Thyroid gland (tissue), 4 donors: ENCODE measurements at regions not wholly inside any gene's neighbourhood (a gene's known extent, or its start where the extent isn't known, plus 50 kb on each side); places are given as distances from the start of the nearest gene placed in this dataset.

ENCODE experiments used
- DNase-seq, 2 donors: peaks; one replicate each; pipeline ENCODE4 v3.0.0-alpha.2; 2019
- H3K27ac ChIP-seq, 3 donors: fragments of 200-600 bp; sonication (generic); 1 replicate in 2 of 3; 2 replicates in 1 of 3; pipeline ENCODE4 v1.5.1; 2016 to 2019; ENCODE audit warnings: mild to moderate bottlenecking in 1 of 3, moderate library complexity in 1 of 3
- H3K27me3 ChIP-seq: fragments of 200-600 bp; sonication (generic); one replicate; pipeline ENCODE4 v1.5.1; 2019
- H3K36me3 ChIP-seq, 2 donors: fragments of 200-600 bp; sonication (generic); one replicate each; pipeline ENCODE4 v1.5.1; 2016 to 2019
- H3K4me1 ChIP-seq, 2 donors: fragments of 200-600 bp; sonication (generic); one replicate each; pipeline ENCODE4 v1.5.1; 2017 to 2019
- H3K4me3 ChIP-seq, 3 donors: fragments of 200-600 bp; sonication (generic); replicated peaks in 1 of 3; 1 replicate in 2 of 3; 2 replicates in 1 of 3; pipeline ENCODE4 v1.5.1; 2016; ENCODE audit warnings: mild to moderate bottlenecking in 1 of 3
- H3K9me3 ChIP-seq: fragments of 200-600 bp; sonication (generic); one replicate; pipeline ENCODE4 v1.5.1; 2017
- CTCF ChIP-seq, 6 experiments: fragments of 200-600 bp in 3 of 6; fragments of 450-650 bp in 3 of 6; sonication (generic) in 3 of 6; IDR thresholded peaks; one replicate each; pipeline ENCODE4 v1.5.1; 2016 to 2019; ENCODE audit warnings: antibody characterized with exemption in 6 of 6, mild to moderate bottlenecking in 2 of 6, inconsistent platforms in 1 of 6, moderate library complexity in 1 of 6
- POLR2A ChIP-seq, 2 donors: fragments of 450-650 bp; IDR thresholded peaks; one replicate each; pipeline ENCODE4 v1.6.1; 2017; ENCODE audit warnings: antibody characterized with exemption in 2 of 2, mild to moderate bottlenecking in 2 of 2, moderate library complexity in 1 of 2
- WGBS, 2 donors: methylation state at CpG; one replicate each; pipeline ENCODE4 v1.1.5; 2017; 5-methylcytosine and 5-hydroxymethylcytosine counted together
- intact Hi-C: fragments of 100-400 bp; cut with DNase I; formaldehyde crosslinking; loops from one replicate; pipeline ENCODE4 v1.15.1; 2023

DNA sequence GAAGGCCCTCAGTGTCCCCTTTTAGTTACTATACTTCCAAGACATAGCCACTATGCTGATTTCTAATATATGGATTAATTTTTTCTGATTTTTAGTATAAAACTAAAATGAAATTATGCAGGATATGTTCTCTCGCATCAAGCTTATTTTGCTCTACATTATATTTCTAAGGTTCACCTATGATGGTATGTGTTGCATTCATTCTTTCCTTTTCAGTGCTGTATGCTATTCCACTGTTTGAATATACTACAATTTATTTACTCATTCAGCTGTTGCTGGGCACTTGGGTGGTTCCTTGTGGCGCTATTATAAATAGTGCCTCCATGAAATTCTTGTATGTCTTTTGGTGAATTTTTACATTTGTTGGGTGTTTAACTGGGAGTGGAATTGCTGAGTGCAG, 230.3 kb downstream of the ATG4C start:
- TF ChIP-seq CTCF (IDR thresholded peaks at IDR 0.05) (no peak), POLR2A (IDR thresholded peaks at IDR 0.05) (no peak)
- no peaks in the 10 kb centered on the region for H3K9me3 ChIP-seq
- H3K27ac ChIP-seq: no peak overlapping the region
- no peaks in the 10 kb centered on the region for H3K36me3 ChIP-seq
- intact Hi-C loops: no loop called here
- 96 to 97% methylated on average over 2 of the region's 2 CpGs for whole genome bisulfite sequencing, 2 donors
- H3K27me3 ChIP-seq: no peaks in the 10 kb centered on the region
- no peak for DNase-seq
- H3K4me3 ChIP-seq: no peak overlapping the region
- peaks cover 8 to 20% of the 10 kb centered on the region in 2 donors for H3K4me1 ChIP-seq

DNA sequence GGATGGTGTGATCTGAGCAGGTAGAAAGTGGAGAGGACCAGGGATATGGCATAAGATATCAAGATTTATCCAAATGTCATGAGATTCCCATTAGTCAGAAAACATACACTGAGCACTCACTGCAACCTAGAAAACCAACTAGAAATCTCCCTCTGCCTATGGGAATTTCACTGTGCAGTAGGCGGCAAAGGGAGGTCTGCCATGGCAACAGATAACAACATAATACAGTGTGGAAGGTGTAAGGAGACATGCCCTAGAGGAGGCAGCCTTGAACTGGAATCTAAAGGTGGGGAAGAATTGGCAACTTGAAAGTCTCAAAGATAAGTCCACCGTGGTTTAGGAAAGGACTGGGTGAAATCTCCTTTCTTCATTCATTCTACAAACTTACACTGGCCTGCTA, 238.4 kb downstream of the ATG4C start:
- Histone ChIP-seq H3K36me3 (no peaks in the 10 kb centered on the region), H3K9me3 (no peaks in the 10 kb centered on the region), H3K4me1 (peaks cover 0 to 11% of the 10 kb centered on the region in 2 donors), H3K4me3 (no peak overlapping the region), H3K27me3 (no peaks in the 10 kb centered on the region), H3K27ac (no peak overlapping the region)
- intact Hi-C loops: no loop called here
- DNase-seq: no peak
- 67 to 80% methylated on average over 1 to 2 of the region's 2 CpGs for WGBS, 2 donors
- no peak for TF ChIP-seq POLR2A (IDR thresholded peaks at IDR 0.05)
- TF ChIP-seq CTCF (IDR thresholded peaks at IDR 0.05): no peak

DNA sequence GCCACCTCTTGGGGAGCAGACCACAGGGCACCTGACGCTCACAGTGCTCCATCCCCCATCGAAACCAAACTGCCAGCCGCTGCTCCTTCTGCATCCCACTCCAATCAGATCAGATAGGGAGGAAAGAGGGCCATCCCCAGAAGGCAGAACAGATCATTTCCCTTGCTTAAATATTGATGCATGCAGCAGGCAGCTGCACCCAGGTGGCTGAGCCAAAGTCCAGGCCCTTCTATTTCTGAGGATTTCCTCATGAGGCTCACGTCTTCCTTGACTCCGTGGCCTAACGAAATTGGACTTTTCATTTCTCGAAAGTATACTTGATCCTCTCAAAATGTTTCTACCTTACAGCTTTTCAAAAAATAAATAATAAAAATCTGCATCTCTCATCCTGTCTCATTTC, 239.2 kb downstream of the ATG4C start:
- H3K36me3 ChIP-seq: no peaks in the 10 kb centered on the region
- H3K27me3 ChIP-seq: no peaks in the 10 kb centered on the region
- no peak for DNase-seq
- no peaks in the 10 kb centered on the region for H3K9me3 ChIP-seq
- no peak overlapping the region for H3K4me3 ChIP-seq
- peaks cover 0 to 2% of the 10 kb centered on the region in 2 donors for H3K4me1 ChIP-seq
- intact Hi-C loops: no loop called here
- no peak overlapping the region for H3K27ac ChIP-seq
- TF ChIP-seq CTCF (IDR thresholded peaks at IDR 0.05): no peak
- no peak for TF ChIP-seq POLR2A (IDR thresholded peaks at IDR 0.05)
- 86 to 90% methylated on average over 7 of the region's 7 CpGs for WGBS, 2 donors

- no peak overlapping the region for H3K27ac ChIP-seq
- H3K27me3 ChIP-seq: no peaks in the 10 kb centered on the region
- 94 to 98% methylated on average over 1 of the region's 1 CpG for WGBS, 2 donors
- H3K4me1 ChIP-seq: no peaks in the 10 kb centered on the region
- H3K9me3 ChIP-seq: no peaks in the 10 kb centered on the region
- H3K4me3 ChIP-seq: no peak overlapping the region
- TF ChIP-seq CTCF (IDR thresholded peaks at IDR 0.05) (no peak), POLR2A (IDR thresholded peaks at IDR 0.05) (no peak)
- no peak for DNase-seq
- intact Hi-C loops: no loop called here
- no peaks in the 10 kb centered on the region for H3K36me3 ChIP-seq
Observed at GRCh38 chr1:63023637-63024036, 239.7 kb downstream of the ATG4C start.

DNA sequence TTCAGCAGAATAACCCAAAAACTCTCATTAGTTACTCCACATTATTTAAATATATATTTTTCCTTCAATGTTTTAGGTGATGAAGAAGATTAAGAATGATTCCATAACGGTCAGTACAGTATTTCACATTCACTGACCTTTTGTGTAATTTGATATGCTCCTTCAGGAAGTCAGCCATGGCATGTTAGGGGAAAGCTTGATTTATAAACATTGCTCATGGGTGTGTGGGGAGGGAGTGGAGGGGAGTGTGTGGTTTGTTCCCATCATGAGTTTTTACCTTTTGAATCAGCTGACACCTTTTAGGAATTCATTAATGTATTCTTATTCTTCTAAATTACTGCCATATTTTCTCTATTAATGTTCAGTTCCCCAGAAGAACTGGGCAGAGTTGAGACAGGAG, 240.2 kb downstream of the ATG4C start:
- Histone ChIP-seq H3K27me3 (no peaks in the 10 kb centered on the region), H3K9me3 (no peaks in the 10 kb centered on the region), H3K36me3 (no peaks in the 10 kb centered on the region), H3K27ac (no peak overlapping the region), H3K4me3 (no peak overlapping the region), H3K4me1 (no peaks in the 10 kb centered on the region)
- no peak for DNase-seq
- intact Hi-C loops: no loop called here
- no peak for TF ChIP-seq CTCF (IDR thresholded peaks at IDR 0.05)
- TF ChIP-seq POLR2A (IDR thresholded peaks at IDR 0.05): no peak
- 15 to 21% methylated on average over 1 of the region's 1 CpG for WGBS, 2 donors
